Lung (tissue), 11 donors: ENCODE measurements at regions not wholly inside any gene's neighbourhood (a gene's known extent, or its start where the extent isn't known, plus 50 kb on each side); places are given as distances from the start of the nearest gene placed in this dataset.

Experiments used
- ATAC-seq: fragments of 200-7000 bp; cut with Tn5 transposase; one replicate; pipeline ENCODE4 v1.9.1; 2020; ENCODE audit warnings: moderate number of reproducible peaks; ENCODE audit not compliant: insufficient read depth, low FRiP score
- DNase-seq, 3 donors: peaks; one replicate each; pipeline ENCODE4 v3.0.0-alpha.2; 2013 to 2017
- H3K27ac ChIP-seq, 2 donors: one replicate each; pipeline ENCODE4 v1.5.1; 2013; ENCODE audit warnings: mild to moderate bottlenecking in 2 of 2, moderate library complexity in 2 of 2, control low read depth in 1 of 2, inconsistent platforms in 1 of 2, low read depth in 1 of 2, low read length in 1 of 2
- H3K27me3 ChIP-seq, 3 donors: one replicate each; pipeline ENCODE4 v1.5.1; 2013; ENCODE audit warnings: low read length in 2 of 3; ENCODE audit not compliant: control insufficient read depth in 3 of 3, insufficient read depth in 3 of 3
- H3K36me3 ChIP-seq, 4 donors: one replicate each; pipeline ENCODE4 v1.5.1; 2013; ENCODE audit warnings: low read length in 4 of 4, mild to moderate bottlenecking in 1 of 4, moderate library complexity in 1 of 4; ENCODE audit not compliant: control insufficient read depth in 4 of 4, insufficient read depth in 4 of 4
- H3K4me1 ChIP-seq, 5 donors: one replicate each; pipeline ENCODE4 v1.5.1; 2013; ENCODE audit warnings: low read length in 5 of 5, mild to moderate bottlenecking in 2 of 5, moderate library complexity in 1 of 5; ENCODE audit not compliant: control insufficient read depth in 5 of 5, insufficient read depth in 5 of 5
- H3K4me3 ChIP-seq: one replicate; pipeline ENCODE4 v1.5.1; 2013; ENCODE audit warnings: mild to moderate bottlenecking, control low read depth, moderate library complexity
- H3K9ac ChIP-seq, 2 donors: one replicate each; pipeline ENCODE4 v1.5.1; 2013; ENCODE audit warnings: low read length in 2 of 2, control low read depth in 1 of 2; ENCODE audit not compliant: insufficient read depth in 1 of 2
- H3K9me3 ChIP-seq, 4 donors: one replicate each; pipeline ENCODE4 v1.5.1; 2013; ENCODE audit warnings: low read length in 3 of 4, mild to moderate bottlenecking in 1 of 4, moderate library complexity in 1 of 4; ENCODE audit not compliant: control insufficient read depth in 4 of 4, insufficient read depth in 3 of 4
- WGBS, 2 donors: extraction: QIAGEN DNeasy Blood & Tissue Kit; methylation state at CpG; one replicate each; pipeline ENCODE4 v1.1.7; 2013; 5-methylcytosine and 5-hydroxymethylcytosine counted together
- TF ChIP-seq, protein P1 (sequence below): IDR thresholded peaks from 2 replicates; pipeline ENCODE4 v1.5.1; 2012; ENCODE audit warnings: mild to moderate bottlenecking; ENCODE audit errors: control extremely low read depth, extremely low read depth
- donor health status: control.
- donor health status: control.
- donor health status: Bipolar disorder and iron deficiency.
- donor health status: healthy.
- donor health status: DM: yes; HTN: yes; CAD: no.

DNA sequence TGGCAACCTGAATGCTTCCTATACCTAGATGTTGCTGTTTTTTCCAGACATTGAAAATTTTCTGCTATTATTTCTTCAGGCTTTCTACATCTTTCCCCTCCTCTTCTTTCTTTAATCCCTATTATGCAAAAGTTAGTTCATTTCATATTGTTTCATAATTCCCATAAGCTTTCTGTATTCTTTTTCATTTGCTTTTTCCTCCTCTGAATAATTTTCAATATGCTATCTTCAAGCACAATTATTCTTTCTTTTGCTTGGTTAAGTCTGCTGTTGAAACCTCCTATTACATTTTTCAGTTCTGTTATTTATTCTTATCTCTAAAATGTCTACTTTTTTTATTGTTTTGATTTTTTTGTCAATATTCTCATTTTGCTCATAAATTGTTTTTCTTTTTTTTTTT lies 947.1 kb upstream of the MIR17HG start:
- ATAC-seq, result no peak
- DNase-seq, result no peak
- peaks cover 0 to 7% (median 1%) of the 10 kb centered on the region in 4 donors for H3K9me3 ChIP-seq
- H3K27ac ChIP-seq, result no peak overlapping the region
- H3K4me1 ChIP-seq, result no peaks in the 10 kb centered on the region
- H3K27me3 ChIP-seq, result no peaks in the 10 kb centered on the region
- no peak overlapping the region for H3K4me3 ChIP-seq
- no peaks in the 10 kb centered on the region for H3K36me3 ChIP-seq
- no peak overlapping the region for H3K9ac ChIP-seq
- TF ChIP-seq, protein P1, sequence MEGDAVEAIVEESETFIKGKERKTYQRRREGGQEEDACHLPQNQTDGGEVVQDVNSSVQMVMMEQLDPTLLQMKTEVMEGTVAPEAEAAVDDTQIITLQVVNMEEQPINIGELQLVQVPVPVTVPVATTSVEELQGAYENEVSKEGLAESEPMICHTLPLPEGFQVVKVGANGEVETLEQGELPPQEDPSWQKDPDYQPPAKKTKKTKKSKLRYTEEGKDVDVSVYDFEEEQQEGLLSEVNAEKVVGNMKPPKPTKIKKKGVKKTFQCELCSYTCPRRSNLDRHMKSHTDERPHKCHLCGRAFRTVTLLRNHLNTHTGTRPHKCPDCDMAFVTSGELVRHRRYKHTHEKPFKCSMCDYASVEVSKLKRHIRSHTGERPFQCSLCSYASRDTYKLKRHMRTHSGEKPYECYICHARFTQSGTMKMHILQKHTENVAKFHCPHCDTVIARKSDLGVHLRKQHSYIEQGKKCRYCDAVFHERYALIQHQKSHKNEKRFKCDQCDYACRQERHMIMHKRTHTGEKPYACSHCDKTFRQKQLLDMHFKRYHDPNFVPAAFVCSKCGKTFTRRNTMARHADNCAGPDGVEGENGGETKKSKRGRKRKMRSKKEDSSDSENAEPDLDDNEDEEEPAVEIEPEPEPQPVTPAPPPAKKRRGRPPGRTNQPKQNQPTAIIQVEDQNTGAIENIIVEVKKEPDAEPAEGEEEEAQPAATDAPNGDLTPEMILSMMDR, result no peak

DNA sequence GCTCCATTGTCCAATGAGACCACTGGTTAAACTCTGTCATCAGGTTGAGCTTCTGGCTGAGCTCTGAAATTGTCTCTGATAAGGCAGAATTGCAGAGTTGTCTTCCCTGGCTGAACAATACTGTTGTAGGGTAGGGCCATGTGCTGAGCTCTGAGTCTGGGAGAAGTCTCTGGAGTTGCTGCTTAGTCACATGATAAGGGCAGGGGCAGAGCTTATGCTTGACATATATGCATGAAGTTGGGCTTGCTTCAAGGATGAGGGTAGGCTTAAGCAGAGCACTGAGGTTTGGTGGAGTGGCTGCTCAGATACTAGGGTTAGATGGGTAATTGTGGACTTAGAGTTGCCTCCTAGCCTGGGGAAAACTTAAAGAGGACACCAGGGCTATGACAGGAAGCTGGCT lies 946.3 kb upstream of the MIR17HG start:
- Histone ChIP-seq H3K4me3 (no peak overlapping the region), H3K9me3 (peaks cover 0 to 7% (median 1%) of the 10 kb centered on the region in 4 donors), H3K36me3 (no peaks in the 10 kb centered on the region), H3K27ac (no peak overlapping the region), H3K9ac (no peak overlapping the region), H3K4me1 (no peaks in the 10 kb centered on the region), H3K27me3 (no peaks in the 10 kb centered on the region)
- TF ChIP-seq, protein P1, result no peak
- DNase-seq (no peak), ATAC-seq (no peak)

DNA sequence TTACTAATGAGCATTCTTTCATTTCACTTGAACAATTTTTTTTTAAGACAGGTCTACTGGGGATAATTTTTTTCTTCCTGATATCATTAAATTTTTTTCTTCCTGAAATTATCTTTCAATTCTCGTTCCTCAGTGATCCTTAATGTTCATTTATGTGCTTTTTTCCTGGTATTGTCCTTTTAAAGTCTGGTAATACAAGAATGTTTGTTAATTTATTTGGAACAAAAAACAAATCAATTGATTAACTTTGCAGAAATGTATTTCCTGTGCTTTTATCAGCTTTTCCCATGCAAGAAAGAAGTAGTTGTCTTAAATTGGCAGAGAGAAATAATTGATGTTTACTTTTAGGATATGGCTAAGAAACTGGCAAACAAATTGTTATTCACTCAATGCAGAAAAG lies 945.4 kb upstream of the MIR17HG start:
- H3K9ac ChIP-seq, result no peak overlapping the region
- no peak overlapping the region for H3K27ac ChIP-seq
- peaks cover 0 to 7% (median 1%) of the 10 kb centered on the region in 4 donors for H3K9me3 ChIP-seq
- no peak for ATAC-seq
- no peaks in the 10 kb centered on the region for H3K27me3 ChIP-seq
- H3K4me1 ChIP-seq, result no peaks in the 10 kb centered on the region
- WGBS, 2 donors, result 58 to 66% methylated on average over 1 of the region's 1 CpG
- no peak overlapping the region for H3K4me3 ChIP-seq
- TF ChIP-seq, protein P1, result no peak
- H3K36me3 ChIP-seq, result no peaks in the 10 kb centered on the region
- DNase-seq, result no peak

DNA sequence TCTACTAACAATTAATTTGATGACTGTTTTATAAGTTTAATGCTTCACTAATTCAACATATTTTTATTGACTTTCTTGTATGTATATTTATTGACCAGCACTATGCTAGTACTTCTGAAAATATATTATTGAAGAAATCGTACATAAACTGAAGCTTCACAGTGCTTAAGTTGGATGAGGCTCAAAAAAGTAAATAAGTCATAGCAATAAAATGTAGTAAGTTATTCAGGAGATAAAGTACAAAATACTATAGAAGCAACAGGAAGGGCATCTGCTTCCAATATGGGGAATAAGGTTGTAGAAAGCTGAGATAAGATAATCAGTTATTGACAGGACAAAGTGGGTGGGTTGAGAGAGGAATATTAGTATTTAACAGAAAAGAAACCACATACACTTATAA lies 944.9 kb upstream of the MIR17HG start:
- Histone ChIP-seq H3K9ac (no peak overlapping the region), H3K27ac (no peak overlapping the region), H3K4me1 (no peaks in the 10 kb centered on the region), H3K4me3 (no peak overlapping the region), H3K36me3 (no peaks in the 10 kb centered on the region), H3K27me3 (no peaks in the 10 kb centered on the region), H3K9me3 (peaks cover 0 to 7% (median 1%) of the 10 kb centered on the region in 4 donors)
- ATAC-seq (no peak), DNase-seq (no peak)
- TF ChIP-seq, protein P1, result no peak
- WGBS, 2 donors, result 75 to 87% methylated on average over 1 of the region's 1 CpG
